ENCODE measurements at regions not wholly inside any gene's neighbourhood (a gene's known extent, or its start where the extent isn't known, plus 50 kb on each side); places are given as distances from the start of the nearest gene placed in this dataset.
"Not testable (repeated sequence)": the region's sequence is repeated elsewhere in the genome, so short reads cannot be mapped to it uniquely, and the experiment has no call there.

GRCh38 chr18:67126751-67127150, 389.8 kb downstream of the DSEL start:
- H2BK5ac ChIP-seq (ENCODE audit: low read length); H3K18ac ChIP-seq (ENCODE audit: low read length); H3K4ac ChIP-seq (ENCODE audit: low read length); H3K27me3 ChIP-seq (ENCODE audit: control insufficient read depth in 3 of 3, insufficient read depth in 3 of 3, low read depth in 1 of 3, low read length in 3 of 3); H4K91ac ChIP-seq (ENCODE audit: low read depth, low read length, poor library complexity); H2AK5ac ChIP-seq (ENCODE audit: low read depth, low read length); H3K27ac ChIP-seq (replicated peaks; ENCODE audit: low read length); H2BK15ac ChIP-seq (ENCODE audit: low read length); H2AFZ ChIP-seq (ENCODE audit: low read length); H3K4me3 ChIP-seq (ENCODE audit: low read length in 2 of 2); H3K36me3 ChIP-seq (replicated peaks in 1 of 2; ENCODE audit: control insufficient read depth in 2 of 2, insufficient read depth in 2 of 2, low read length in 2 of 2); H3K4me2 ChIP-seq (ENCODE audit: insufficient read depth, low read length, poor library complexity, severe bottlenecking); H2BK120ac ChIP-seq (ENCODE audit: low read depth, low read length); DNase-seq (ENCODE audit: low spot score); H4K8ac ChIP-seq (ENCODE audit: low read depth, low read length); H3K4me1 ChIP-seq (ENCODE audit: control insufficient read depth in 2 of 2, insufficient read depth in 1 of 2, low read depth in 1 of 2, low read length in 2 of 2); H3K14ac ChIP-seq (ENCODE audit: low read length); H3K9me3 ChIP-seq (replicated peaks in 1 of 2; ENCODE audit: control insufficient read depth in 2 of 2, insufficient read depth in 1 of 2, low read depth in 1 of 2, low read length in 2 of 2); H3K9ac ChIP-seq (ENCODE audit: low read depth, low read length, poor library complexity); H3K79me1 ChIP-seq (ENCODE audit: low read depth, low read length); H2BK12ac ChIP-seq (ENCODE audit: low read length); H3K23ac ChIP-seq (ENCODE audit: low read depth, low read length, poor library complexity): not testable (repeated sequence)
- WGBS, 2 donors (ENCODE audit: extremely low coverage in 2 of 2, insufficient read length in 2 of 2, insufficient replicate concordance in 1 of 2): no CpG with 5 or more reads among the region's 32 CpGs

GRCh38 chr18:67123901-67124300, 392.6 kb downstream of the DSEL start:
- Histone ChIP-seq H3K9ac (ENCODE audit: low read depth, low read length, poor library complexity) (no peak overlapping the region), H3K27ac (replicated peaks; ENCODE audit: low read length) (no peak overlapping the region), H3K23ac (ENCODE audit: low read depth, low read length, poor library complexity) (no peak overlapping the region), H2BK15ac (ENCODE audit: low read length) (no peak overlapping the region), H3K9me3 (replicated peaks in 1 of 2; ENCODE audit: control insufficient read depth in 2 of 2, insufficient read depth in 1 of 2, low read depth in 1 of 2, low read length in 2 of 2) (no peaks in the 10 kb centered on the region), H2BK12ac (ENCODE audit: low read length) (no peak overlapping the region), H3K36me3 (replicated peaks in 1 of 2; ENCODE audit: control insufficient read depth in 2 of 2, insufficient read depth in 2 of 2, low read length in 2 of 2) (no peaks in the 10 kb centered on the region), H4K8ac (ENCODE audit: low read depth, low read length) (peak overlapping the region; percentile 56), H4K91ac (ENCODE audit: low read depth, low read length, poor library complexity) (no peak overlapping the region), H2BK120ac (ENCODE audit: low read depth, low read length) (no peak overlapping the region), H3K4me2 (ENCODE audit: insufficient read depth, low read length, poor library complexity, severe bottlenecking) (no peak overlapping the region), H2AK5ac (ENCODE audit: low read depth, low read length) (no peak overlapping the region), H3K18ac (ENCODE audit: low read length) (no peak overlapping the region), H2BK5ac (ENCODE audit: low read length) (no peak overlapping the region), H3K4ac (ENCODE audit: low read length) (no peak overlapping the region), H3K27me3 (ENCODE audit: control insufficient read depth in 3 of 3, insufficient read depth in 3 of 3, low read depth in 1 of 3, low read length in 3 of 3) (no peaks in the 10 kb centered on the region), H2AFZ (ENCODE audit: low read length) (no peak overlapping the region), H3K14ac (ENCODE audit: low read length) (no peak overlapping the region), H3K4me1 (ENCODE audit: control insufficient read depth in 2 of 2, insufficient read depth in 1 of 2, low read depth in 1 of 2, low read length in 2 of 2) (no peaks in the 10 kb centered on the region), H3K4me3 (ENCODE audit: low read length in 2 of 2) (no peak overlapping the region), H3K79me1 (ENCODE audit: low read depth, low read length) (no peaks in the 10 kb centered on the region)
- no peak for DNase-seq (ENCODE audit: low spot score)
- no CpG with 5 or more reads among the region's 1 CpG for WGBS, 2 donors (ENCODE audit: extremely low coverage in 2 of 2, insufficient read length in 2 of 2, insufficient replicate concordance in 1 of 2)

GRCh38 chr18:67117804-67118203, 398.7 kb downstream of the DSEL start:
- H3K4me3 ChIP-seq (ENCODE audit: low read length in 2 of 2): no peak overlapping the region
- no peak for DNase-seq (ENCODE audit: low spot score)
- no peaks in the 10 kb centered on the region for H3K36me3 ChIP-seq (replicated peaks in 1 of 2; ENCODE audit: control insufficient read depth in 2 of 2, insufficient read depth in 2 of 2, low read length in 2 of 2)
- H2BK120ac ChIP-seq (ENCODE audit: low read depth, low read length): no peak overlapping the region
- no peak overlapping the region for H4K91ac ChIP-seq (ENCODE audit: low read depth, low read length, poor library complexity)
- H4K8ac ChIP-seq (ENCODE audit: low read depth, low read length): no peak overlapping the region
- H3K79me1 ChIP-seq (ENCODE audit: low read depth, low read length): no peaks in the 10 kb centered on the region
- H2AFZ ChIP-seq (ENCODE audit: low read length): no peak overlapping the region
- no peaks in the 10 kb centered on the region for H3K27me3 ChIP-seq (ENCODE audit: control insufficient read depth in 3 of 3, insufficient read depth in 3 of 3, low read depth in 1 of 3, low read length in 3 of 3)
- H3K9ac ChIP-seq (ENCODE audit: low read depth, low read length, poor library complexity): no peak overlapping the region
- no peak overlapping the region for H3K18ac ChIP-seq (ENCODE audit: low read length)
- H2BK12ac ChIP-seq (ENCODE audit: low read length): no peak overlapping the region
- no peak overlapping the region for H3K4ac ChIP-seq (ENCODE audit: low read length)
- no peak overlapping the region for H2AK5ac ChIP-seq (ENCODE audit: low read depth, low read length)
- no peak overlapping the region for H3K14ac ChIP-seq (ENCODE audit: low read length)
- H3K9me3 ChIP-seq (replicated peaks in 1 of 2; ENCODE audit: control insufficient read depth in 2 of 2, insufficient read depth in 1 of 2, low read depth in 1 of 2, low read length in 2 of 2): no peaks in the 10 kb centered on the region
- no peak overlapping the region for H3K23ac ChIP-seq (ENCODE audit: low read depth, low read length, poor library complexity)
- H2BK15ac ChIP-seq (ENCODE audit: low read length): no peak overlapping the region
- H2BK5ac ChIP-seq (ENCODE audit: low read length): no peak overlapping the region
- no peak overlapping the region for H3K4me2 ChIP-seq (ENCODE audit: insufficient read depth, low read length, poor library complexity, severe bottlenecking)
- no peaks in the 10 kb centered on the region for H3K4me1 ChIP-seq (ENCODE audit: control insufficient read depth in 2 of 2, insufficient read depth in 1 of 2, low read depth in 1 of 2, low read length in 2 of 2)
- H3K27ac ChIP-seq (replicated peaks; ENCODE audit: low read length): no peak overlapping the region

- no peak overlapping the region for H2AFZ ChIP-seq (ENCODE audit: low read length)
- no peak overlapping the region for H3K18ac ChIP-seq (ENCODE audit: low read length)
- no peak overlapping the region for H3K4me2 ChIP-seq (ENCODE audit: insufficient read depth, low read length, poor library complexity, severe bottlenecking)
- H3K79me1 ChIP-seq (ENCODE audit: low read depth, low read length): no peaks in the 10 kb centered on the region
- H2BK15ac ChIP-seq (ENCODE audit: low read length): no peak overlapping the region
- no peak overlapping the region for H2BK120ac ChIP-seq (ENCODE audit: low read depth, low read length)
- H4K91ac ChIP-seq (ENCODE audit: low read depth, low read length, poor library complexity): no peak overlapping the region
- no peak overlapping the region for H4K8ac ChIP-seq (ENCODE audit: low read depth, low read length)
- no peak overlapping the region for H3K9ac ChIP-seq (ENCODE audit: low read depth, low read length, poor library complexity)
- no peaks in the 10 kb centered on the region for H3K27me3 ChIP-seq (ENCODE audit: control insufficient read depth in 3 of 3, insufficient read depth in 3 of 3, low read depth in 1 of 3, low read length in 3 of 3)
- no peak overlapping the region for H2BK5ac ChIP-seq (ENCODE audit: low read length)
- H3K4ac ChIP-seq (ENCODE audit: low read length): no peak overlapping the region
- H3K23ac ChIP-seq (ENCODE audit: low read depth, low read length, poor library complexity): no peak overlapping the region
- no peak overlapping the region for H2AK5ac ChIP-seq (ENCODE audit: low read depth, low read length)
- DNase-seq (ENCODE audit: low spot score): no peak
- H3K36me3 ChIP-seq (replicated peaks in 1 of 2; ENCODE audit: control insufficient read depth in 2 of 2, insufficient read depth in 2 of 2, low read length in 2 of 2): no peaks in the 10 kb centered on the region
- H2BK12ac ChIP-seq (ENCODE audit: low read length): no peak overlapping the region
- WGBS, 2 donors (ENCODE audit: extremely low coverage in 2 of 2, insufficient read length in 2 of 2, insufficient replicate concordance in 1 of 2): no CpG with 5 or more reads among the region's 1 CpG
- H3K9me3 ChIP-seq (replicated peaks in 1 of 2; ENCODE audit: control insufficient read depth in 2 of 2, insufficient read depth in 1 of 2, low read depth in 1 of 2, low read length in 2 of 2): no peaks in the 10 kb centered on the region
- peaks cover 0 to 2% of the 10 kb centered on the region in 2 donors for H3K4me1 ChIP-seq (ENCODE audit: control insufficient read depth in 2 of 2, insufficient read depth in 1 of 2, low read depth in 1 of 2, low read length in 2 of 2)
- H3K27ac ChIP-seq (replicated peaks; ENCODE audit: low read length): no peak overlapping the region
- H3K14ac ChIP-seq (ENCODE audit: low read length): no peak overlapping the region
- no peak overlapping the region for H3K4me3 ChIP-seq (ENCODE audit: low read length in 2 of 2)
Observed at GRCh38 chr18:67109535-67109934, 407.0 kb downstream of the DSEL start.
